HG03432 (cell line): ENCODE measurements at regions not wholly inside any gene's neighbourhood (a gene's known extent, or its start where the extent isn't known, plus 50 kb on each side); places are given as distances from the start of the nearest gene placed in this dataset.

Source experiments
- ATAC-seq: cut with Tn5 transposase; IDR thresholded peaks from one replicate; pipeline ENCODE4 v1.9.1; 2021; ENCODE audit warnings: mild to moderate bottlenecking, moderate library complexity; ENCODE audit not compliant: unreplicated experiment

- no peak for ATAC-seq
Measured at GRCh38 chr20:53702617-53703016, 109.0 kb upstream of the ZNF217 start.

GRCh38 chr20:53699906-53700305, 106.3 kb upstream of the ZNF217 start:
- no peak for ATAC-seq

- no peak for ATAC-seq
Measured at GRCh38 chr20:53699085-53699674, 105.5 kb upstream of the ZNF217 start.

- no peak for ATAC-seq
Measured at GRCh38 chr20:53698371-53698978, 104.8 kb upstream of the ZNF217 start.

- ATAC-seq, result no peak
Measured at GRCh38 chr20:53695797-53696527, 102.3 kb upstream of the ZNF217 start.

GRCh38 chr20:53693262-53693871, 99.7 kb upstream of the ZNF217 start:
- ATAC-seq, result no peak

GRCh38 chr20:53692465-53693067, 98.9 kb upstream of the ZNF217 start:
- ATAC-seq, result no peak

- ATAC-seq, result no peak
Measured at GRCh38 chr20:53691811-53692192, 98.2 kb upstream of the ZNF217 start.

- no peak for ATAC-seq
Measured at GRCh38 chr20:53691060-53691810, 97.6 kb upstream of the ZNF217 start.

- ATAC-seq, result no peak
Measured at GRCh38 chr20:53688085-53688484, 94.4 kb upstream of the ZNF217 start.

GRCh38 chr20:53685070-53685595, 91.5 kb upstream of the ZNF217 start:
- no peak for ATAC-seq

- ATAC-seq, result no peak
Measured at GRCh38 chr20:53683506-53683905, 89.9 kb upstream of the ZNF217 start.

- ATAC-seq, result no peak
Measured at GRCh38 chr20:53681352-53682212, 87.9 kb upstream of the ZNF217 start.

- no peak for ATAC-seq
Measured at GRCh38 chr20:53679597-53680309, 86.1 kb upstream of the ZNF217 start.

GRCh38 chr20:53678990-53679596, 85.5 kb upstream of the ZNF217 start:
- ATAC-seq, result no peak

GRCh38 chr20:53678315-53678989, 84.8 kb upstream of the ZNF217 start:
- no peak for ATAC-seq

GRCh38 chr20:53677447-53678314, 84.0 kb upstream of the ZNF217 start:
- no peak for ATAC-seq
